Pancreas (tissue), 10 donors: ENCODE measurements at regions not wholly inside any gene's neighbourhood (a gene's known extent, or its start where the extent isn't known, plus 50 kb on each side); places are given as distances from the start of the nearest gene placed in this dataset.

Experiments used
- ATAC-seq, 4 donors: fragments of 200-7000 bp; cut with Tn5 transposase; one replicate each; pipeline versions ENCODE4 v1.8.0 to v1.9.1; 2020; ENCODE audit warnings: mild to moderate bottlenecking in 4 of 4, moderate library complexity in 4 of 4
- DNase-seq, 6 donors: peaks; one replicate each; pipeline ENCODE4 v3.0.0-alpha.2; 2020
- FAIRE-seq: peaks from 2 replicates; lab custom pipeline; 2012; peaks lifted over from hg19 to GRCh38; lab: Jason Lieb, UNC
- H3K27ac ChIP-seq, 4 donors: fragments of 200-600 bp; sonication (generic); 1 replicate in 3 of 4; 2 replicates in 1 of 4; pipeline versions ENCODE4 v1.5.0 to v1.8.0; 2020
- H3K27me3 ChIP-seq, 4 donors: fragments of 200-600 bp; one replicate each; pipeline ENCODE4 v1.8.0; 2021
- H3K36me3 ChIP-seq, 3 donors: fragments of 200-600 bp; sonication (generic) in 1 of 3; one replicate each; pipeline versions ENCODE4 v1.5.0 to v1.8.0; 2020 to 2021
- H3K4me1 ChIP-seq, 3 donors: fragments of 200-600 bp; one replicate each; pipeline ENCODE4 v1.8.0; 2021
- H3K4me3 ChIP-seq, 4 donors: fragments of 200-600 bp; sonication (generic) in 2 of 4; one replicate each; pipeline versions ENCODE4 v1.5.0 to v1.8.0; 2020 to 2021
- H3K9me3 ChIP-seq, 4 donors: fragments of 200-600 bp; one replicate each; pipeline ENCODE4 v1.8.0; 2021
- WGBS, 2 donors: extraction: QIAGEN DNeasy Blood & Tissue Kit; methylation state at CpG; one replicate each; pipeline ENCODE4 v1.1.7; 2013; 5-methylcytosine and 5-hydroxymethylcytosine counted together
- intact Hi-C, 3 donors: fragments of 100-400 bp; cut with DNase I; formaldehyde crosslinking; loops; one replicate each; pipeline versions ENCODE4 v1.11.1 to v1.14.2; 2022
- TF ChIP-seq, protein P1 (sequence below), 4 donors: fragments of 200-600 bp; sonication (generic) in 3 of 4; IDR thresholded peaks; one replicate each; pipeline versions ENCODE4 v1.5.0 to v1.8.0; 2021; ENCODE audit warnings: antibody characterized with exemption in 4 of 4
- donor health status: healthy with polysubstance abuse.
- donor health status: DM: no; HTN: no; CAD: no; lungs with moderate emphysema.
- donor health status: DM: no; HTN: no; CAD: no.
- donor health status: control.
- donor health status: control.
- donor health status: Bipolar disorder and iron deficiency.
- donor health status: DM: yes; HTN: yes; CAD: no.
- donor health status: DM: no; HTN: no; CAD: no.
- donor health status: DM: no; HTN: no; CAD: no.
- donor health status: DM: yes; HTN: yes; CAD: no.

GRCh38 chr13:74487091-74487722 lies 353.0 kb upstream of the KLF12 start:
- ATAC-seq (no peak), DNase-seq (no peak), FAIRE-seq (no peak)
- Histone ChIP-seq H3K36me3 (no peaks in the 10 kb centered on the region), H3K27ac (no peak overlapping the region), H3K4me3 (no peak overlapping the region), H3K27me3 (no peaks in the 10 kb centered on the region), H3K9me3 (no peaks in the 10 kb centered on the region), H3K4me1 (no peaks in the 10 kb centered on the region)
- WGBS, 2 donors, result 45 to 51% methylated on average over 3 of the region's 3 CpGs
- intact Hi-C loops, result no loop called here
- TF ChIP-seq, protein P1, sequence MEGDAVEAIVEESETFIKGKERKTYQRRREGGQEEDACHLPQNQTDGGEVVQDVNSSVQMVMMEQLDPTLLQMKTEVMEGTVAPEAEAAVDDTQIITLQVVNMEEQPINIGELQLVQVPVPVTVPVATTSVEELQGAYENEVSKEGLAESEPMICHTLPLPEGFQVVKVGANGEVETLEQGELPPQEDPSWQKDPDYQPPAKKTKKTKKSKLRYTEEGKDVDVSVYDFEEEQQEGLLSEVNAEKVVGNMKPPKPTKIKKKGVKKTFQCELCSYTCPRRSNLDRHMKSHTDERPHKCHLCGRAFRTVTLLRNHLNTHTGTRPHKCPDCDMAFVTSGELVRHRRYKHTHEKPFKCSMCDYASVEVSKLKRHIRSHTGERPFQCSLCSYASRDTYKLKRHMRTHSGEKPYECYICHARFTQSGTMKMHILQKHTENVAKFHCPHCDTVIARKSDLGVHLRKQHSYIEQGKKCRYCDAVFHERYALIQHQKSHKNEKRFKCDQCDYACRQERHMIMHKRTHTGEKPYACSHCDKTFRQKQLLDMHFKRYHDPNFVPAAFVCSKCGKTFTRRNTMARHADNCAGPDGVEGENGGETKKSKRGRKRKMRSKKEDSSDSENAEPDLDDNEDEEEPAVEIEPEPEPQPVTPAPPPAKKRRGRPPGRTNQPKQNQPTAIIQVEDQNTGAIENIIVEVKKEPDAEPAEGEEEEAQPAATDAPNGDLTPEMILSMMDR (IDR thresholded peaks at IDR 0.05), result no peak

- intact Hi-C loops, result no loop called here
- 48 to 56% methylated on average over 1 of the region's 1 CpG for WGBS, 2 donors
- Histone ChIP-seq H3K36me3 (no peaks in the 10 kb centered on the region), H3K27ac (no peak overlapping the region), H3K4me1 (no peaks in the 10 kb centered on the region), H3K9me3 (no peaks in the 10 kb centered on the region), H3K27me3 (no peaks in the 10 kb centered on the region), H3K4me3 (no peak overlapping the region)
- FAIRE-seq (no peak), ATAC-seq (no peak), DNase-seq (no peak)
- TF ChIP-seq, protein P1 (IDR thresholded peaks at IDR 0.05), result no peak
Measured at GRCh38 chr13:74485757-74486156, 351.6 kb upstream of the KLF12 start.

- no peak for ATAC-seq
- no peak for FAIRE-seq
Measured at GRCh38 chr13:74479124-74479523, 344.9 kb upstream of the KLF12 start.

GRCh38 chr13:74476788-74477187 lies 342.6 kb upstream of the KLF12 start:
- intact Hi-C loops, result no loop called here
- Histone ChIP-seq H3K27ac (no peak overlapping the region), H3K4me3 (no peak overlapping the region), H3K36me3 (no peaks in the 10 kb centered on the region), H3K27me3 (no peaks in the 10 kb centered on the region), H3K4me1 (no peaks in the 10 kb centered on the region), H3K9me3 (no peaks in the 10 kb centered on the region)
- FAIRE-seq (no peak), DNase-seq (no peak), ATAC-seq (no peak)
- TF ChIP-seq, protein P1 (IDR thresholded peaks at IDR 0.05), result no peak

More at GRCh38 chr13:74479124-74479523, 344.9 kb upstream of the KLF12 start:
- Histone ChIP-seq H3K36me3 (no peaks in the 10 kb centered on the region), H3K27me3 (no peaks in the 10 kb centered on the region), H3K4me1 (no peaks in the 10 kb centered on the region), H3K27ac (no peak overlapping the region), H3K4me3 (no peak overlapping the region), H3K9me3 (no peaks in the 10 kb centered on the region)
- TF ChIP-seq, protein P1 (IDR thresholded peaks at IDR 0.05), result no peak
- no peak for DNase-seq
- WGBS, 2 donors, result 18 to 25% methylated on average over 2 of the region's 2 CpGs
- intact Hi-C loops, result no loop called here

DNA sequence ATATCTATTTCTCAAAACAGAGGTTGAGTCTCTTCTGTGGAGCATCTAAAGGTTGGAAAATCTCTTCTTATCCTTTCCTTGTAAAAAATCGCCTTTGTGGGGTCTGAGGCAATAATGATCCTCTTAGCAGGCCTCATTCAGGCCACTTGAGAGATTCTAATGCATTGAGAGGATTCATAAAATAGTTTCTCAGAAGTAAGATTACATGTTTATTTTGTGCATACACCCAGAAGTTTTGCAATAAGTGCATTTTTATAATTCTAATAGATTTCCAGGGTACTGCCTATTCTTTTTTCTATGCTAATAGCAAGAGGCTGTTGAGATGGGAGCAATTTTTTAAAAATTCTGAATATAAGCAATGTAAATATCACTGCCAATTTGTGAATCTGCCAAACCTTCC lies 342.2 kb upstream of the KLF12 start:
- intact Hi-C loops, result no loop called here
- Histone ChIP-seq H3K36me3 (no peaks in the 10 kb centered on the region), H3K27me3 (no peaks in the 10 kb centered on the region), H3K27ac (no peak overlapping the region), H3K9me3 (no peaks in the 10 kb centered on the region), H3K4me1 (no peaks in the 10 kb centered on the region), H3K4me3 (no peak overlapping the region)
- WGBS, 2 donors, result 34 to 37% methylated on average over 1 of the region's 1 CpG
- TF ChIP-seq, protein P1 (IDR thresholded peaks at IDR 0.05), result no peak
- FAIRE-seq, result no peak
- no peak for ATAC-seq
- no peak for DNase-seq
